ENCODE measurements at regions not wholly inside any gene's neighbourhood (a gene's known extent, or its start where the extent isn't known, plus 50 kb on each side); places are given as distances from the start of the nearest gene placed in this dataset.

- DNase-seq (ENCODE audit: low spot score), result no peak
Observed at GRCh38 chr6:9606435-9607134, 808.3 kb downstream of the TFAP2A start.

GRCh38 chr6:9594746-9595145 lies 820.1 kb downstream of the TFAP2A start:
- no peak for DNase-seq (ENCODE audit: low spot score)

GRCh38 chr6:9593554-9593953 lies 821.3 kb downstream of the TFAP2A start:
- no peak for DNase-seq (ENCODE audit: low spot score)

- no peak for DNase-seq (ENCODE audit: low spot score)
Observed at GRCh38 chr6:9583753-9584352, 831.0 kb downstream of the TFAP2A start.

GRCh38 chr6:9581155-9581554 lies 833.7 kb downstream of the TFAP2A start:
- DNase-seq (ENCODE audit: low spot score), result no peak

GRCh38 chr6:9576521-9576920 lies 838.4 kb downstream of the TFAP2A start:
- DNase-seq (ENCODE audit: low spot score), result no peak

- no peak for DNase-seq (ENCODE audit: low spot score)
Observed at GRCh38 chr6:9566096-9566495, 848.8 kb downstream of the TFAP2A start.

GRCh38 chr6:9564021-9564420 lies 850.9 kb downstream of the TFAP2A start:
- no peak for DNase-seq (ENCODE audit: low spot score)

- no peak for DNase-seq (ENCODE audit: low spot score)
Observed at GRCh38 chr6:9563568-9563967, 851.3 kb downstream of the TFAP2A start.

GRCh38 chr6:9554806-9555205 lies 860.1 kb downstream of the TFAP2A start:
- DNase-seq (ENCODE audit: low spot score), result no peak

- no peak for DNase-seq (ENCODE audit: low spot score)
Observed at GRCh38 chr6:9554323-9554722, 860.6 kb downstream of the TFAP2A start.

GRCh38 chr6:9553002-9553401 lies 861.9 kb downstream of the TFAP2A start:
- no peak for DNase-seq (ENCODE audit: low spot score)

- DNase-seq (ENCODE audit: low spot score), result no peak
Observed at GRCh38 chr6:9543649-9544048, 871.2 kb downstream of the TFAP2A start.

- DNase-seq (ENCODE audit: low spot score), result peak; percentile 35
Observed at GRCh38 chr6:9540534-9541126, 874.2 kb downstream of the TFAP2A start.

- DNase-seq (ENCODE audit: low spot score), result no peak
Observed at GRCh38 chr6:9540126-9540525, 874.7 kb downstream of the TFAP2A start.

GRCh38 chr6:9539231-9539755 lies 875.6 kb downstream of the TFAP2A start:
- DNase-seq (ENCODE audit: low spot score), result no peak

GRCh38 chr6:9537381-9537780 lies 877.5 kb downstream of the TFAP2A start:
- DNase-seq (ENCODE audit: low spot score), result no peak

- no peak for DNase-seq (ENCODE audit: low spot score)
Observed at GRCh38 chr6:9535106-9535505, 879.8 kb downstream of the TFAP2A start.

- DNase-seq (ENCODE audit: low spot score), result no peak
Observed at GRCh38 chr6:9532621-9533557, 882.0 kb downstream of the TFAP2A start.

GRCh38 chr6:9527679-9528286 lies 887.1 kb downstream of the TFAP2A start:
- no peak for DNase-seq (ENCODE audit: low spot score)

- no peak for DNase-seq (ENCODE audit: low spot score)
Observed at GRCh38 chr6:9523462-9523861, 891.4 kb downstream of the TFAP2A start.

- no peak for DNase-seq (ENCODE audit: low spot score)
Observed at GRCh38 chr6:9522101-9522500, 892.8 kb downstream of the TFAP2A start.

Measured in SW480 (cell line).